HG02610 (cell line): ENCODE measurements at regions not wholly inside any gene's neighbourhood (a gene's known extent, or its start where the extent isn't known, plus 50 kb on each side); places are given as distances from the start of the nearest gene placed in this dataset.

Experiments used
- ATAC-seq: cut with Tn5 transposase; IDR thresholded peaks from one replicate; pipeline ENCODE4 v1.9.1; 2021; ENCODE audit warnings: mild to moderate bottlenecking, moderate library complexity; ENCODE audit not compliant: unreplicated experiment

- ATAC-seq: no peak
These were observed 784.6 kb upstream of the ALCAM start for GRCh38 chr3:104582092-104582491.

GRCh38 chr3:104584682-104585081 is 782.0 kb upstream of the ALCAM start:
- ATAC-seq: no peak

- ATAC-seq: no peak
These were observed 780.4 kb upstream of the ALCAM start for GRCh38 chr3:104586344-104586743.

- no peak for ATAC-seq
These were observed 778.3 kb upstream of the ALCAM start for GRCh38 chr3:104588442-104588841.

- ATAC-seq: no peak
These were observed 774.9 kb upstream of the ALCAM start for GRCh38 chr3:104591776-104592175.

- no peak for ATAC-seq
These were observed 772.2 kb upstream of the ALCAM start for GRCh38 chr3:104594491-104594890.

DNA sequence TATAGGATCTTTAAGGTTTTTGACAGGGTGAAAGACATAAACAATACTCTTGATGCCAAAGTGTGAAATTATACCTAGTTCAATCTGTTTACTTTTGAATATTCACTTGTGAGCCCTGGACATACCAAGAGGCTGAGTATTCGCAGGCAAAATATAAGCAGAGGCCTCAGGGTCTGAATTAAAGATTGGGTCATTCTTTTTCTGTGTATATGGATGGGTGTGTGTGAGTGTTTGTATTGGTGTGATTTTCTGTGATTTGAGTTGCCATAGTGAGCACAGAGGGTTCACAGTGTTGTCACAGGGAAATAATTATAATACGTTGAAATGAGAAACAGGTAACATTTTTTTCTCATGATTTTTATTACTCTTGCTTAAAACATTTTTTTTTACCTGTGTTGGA is 770.7 kb upstream of the ALCAM start:
- no peak for ATAC-seq

- ATAC-seq: peak; percentile 87
These were observed 770.2 kb upstream of the ALCAM start for GRCh38 chr3:104596551-104596950.

DNA sequence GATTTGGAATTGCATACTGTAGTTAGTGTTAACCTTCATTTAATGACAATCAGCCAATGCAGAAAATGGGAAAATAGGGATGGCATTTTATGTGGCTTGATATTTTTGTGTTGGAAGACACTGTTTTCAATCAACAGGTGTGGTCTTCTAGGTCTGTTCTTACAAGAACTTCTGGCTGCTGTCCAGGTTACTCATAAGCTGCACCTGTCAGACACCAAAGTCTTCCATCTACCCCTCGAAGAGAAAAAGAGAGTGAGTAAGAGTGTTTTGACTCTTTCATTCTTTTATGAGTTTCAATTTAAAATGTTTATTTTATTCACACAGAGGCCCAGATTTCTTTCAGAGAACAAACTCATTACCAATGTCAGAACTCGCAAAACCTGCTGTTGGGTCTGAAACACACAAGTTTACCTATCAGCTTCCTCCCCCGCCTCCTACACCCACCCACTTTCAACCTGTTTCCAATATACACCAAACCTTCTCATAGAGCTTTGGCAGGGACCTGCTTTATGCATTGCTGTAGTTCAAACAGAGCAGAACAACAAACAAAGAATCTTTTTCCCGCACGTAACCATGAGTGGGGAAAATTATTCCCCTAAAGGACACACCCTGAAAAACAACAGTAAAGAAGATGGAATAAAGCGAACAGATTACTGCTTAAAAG is 767.7 kb upstream of the ALCAM start:
- ATAC-seq: no peak

- no peak for ATAC-seq
These were observed 762.2 kb upstream of the ALCAM start for GRCh38 chr3:104604326-104605010.

GRCh38 chr3:104606812-104607211 is 759.9 kb upstream of the ALCAM start:
- no peak for ATAC-seq

GRCh38 chr3:104610730-104611652 is 755.7 kb upstream of the ALCAM start:
- ATAC-seq: no peak

DNA sequence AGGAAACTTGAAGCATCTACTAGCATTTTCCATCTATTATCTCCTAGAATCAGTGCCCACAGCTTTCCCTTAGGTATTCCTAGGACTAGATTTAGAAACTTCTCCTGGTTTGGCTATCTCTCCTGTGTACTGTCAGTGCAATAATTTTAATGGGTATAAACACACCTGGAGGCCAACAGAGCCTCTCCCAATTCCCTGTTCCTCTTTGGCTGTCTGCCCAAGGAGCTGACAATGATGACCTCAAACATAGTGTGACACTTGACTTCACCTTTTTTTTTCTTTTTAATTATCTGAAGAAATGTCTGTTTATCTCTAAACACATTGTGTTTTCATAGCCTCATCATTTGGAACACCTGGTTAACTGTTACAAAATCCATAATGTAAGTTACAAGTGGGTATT is 754.5 kb upstream of the ALCAM start:
- no peak for ATAC-seq

GRCh38 chr3:104614564-104614963 is 752.1 kb upstream of the ALCAM start:
- ATAC-seq: no peak

- ATAC-seq: peak; percentile 85
These were observed 738.4 kb upstream of the ALCAM start for GRCh38 chr3:104628185-104628789.

DNA sequence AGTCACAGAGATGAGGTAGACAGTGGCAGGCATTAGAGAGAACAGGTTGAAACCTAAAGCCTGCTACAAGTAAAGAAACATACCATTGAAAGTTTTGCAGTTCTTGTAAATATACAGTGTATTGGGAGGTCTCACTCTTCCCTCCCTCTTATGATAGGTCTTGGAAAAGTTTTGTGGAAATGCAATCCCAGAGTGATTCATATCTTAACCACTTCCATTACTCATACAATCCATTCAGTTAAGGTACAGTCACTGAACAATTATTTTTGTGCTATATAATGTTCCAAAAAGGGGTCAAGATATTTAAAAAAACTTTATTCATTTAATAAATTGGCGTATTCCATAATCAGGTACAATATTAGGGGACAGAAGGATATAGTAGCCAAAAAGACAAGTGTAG is 737.7 kb upstream of the ALCAM start:
- no peak for ATAC-seq

DNA sequence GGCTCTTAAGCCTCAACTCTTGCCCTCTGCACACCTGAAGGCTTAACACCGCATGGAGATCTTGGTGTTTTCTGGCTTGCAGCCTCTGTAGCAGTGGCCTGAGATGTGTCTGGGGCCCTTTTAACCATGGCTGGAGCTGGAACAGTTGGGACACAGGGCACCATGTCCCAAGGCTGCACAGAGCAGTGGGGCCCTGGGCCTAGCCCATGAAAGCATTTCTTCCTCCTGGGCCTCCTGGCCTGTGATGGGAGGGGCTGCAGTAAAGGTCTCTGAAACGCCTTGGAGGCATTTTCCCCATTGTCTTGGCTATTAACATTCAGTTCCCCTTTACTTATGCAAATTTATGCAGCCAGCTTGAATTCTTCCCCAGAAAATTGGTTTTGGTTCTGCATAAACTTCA is 735.5 kb upstream of the ALCAM start:
- no peak for ATAC-seq

- ATAC-seq: no peak
These were observed 734.2 kb upstream of the ALCAM start for GRCh38 chr3:104632521-104632920.

GRCh38 chr3:104632947-104633346 is 733.8 kb upstream of the ALCAM start:
- no peak for ATAC-seq

GRCh38 chr3:104635872-104636580 is 730.7 kb upstream of the ALCAM start:
- ATAC-seq: no peak

DNA sequence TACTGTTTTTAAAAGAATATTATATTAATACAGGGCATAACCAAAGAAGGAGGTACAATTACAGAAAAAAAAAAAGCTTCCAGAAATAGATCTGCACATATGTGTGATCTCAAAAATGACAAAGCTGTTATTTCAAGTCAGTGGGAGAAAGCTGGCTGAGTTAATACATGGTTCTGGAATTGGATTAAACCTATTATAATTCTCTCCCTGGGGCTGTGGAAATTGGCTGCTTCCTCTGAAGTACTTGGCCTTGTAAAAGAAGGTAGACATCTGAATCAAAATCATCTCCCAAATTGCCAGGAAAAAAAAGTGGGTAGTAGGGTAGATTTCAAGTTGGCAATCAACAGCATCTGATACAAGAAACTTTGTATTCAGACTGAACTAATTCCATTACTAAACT is 723.9 kb upstream of the ALCAM start:
- no peak for ATAC-seq
